GM19438 (cell line): ENCODE measurements at regions not wholly inside any gene's neighbourhood (a gene's known extent, or its start where the extent isn't known, plus 50 kb on each side); places are given as distances from the start of the nearest gene placed in this dataset.

ENCODE experiments used
- ATAC-seq: cut with Tn5 transposase; IDR thresholded peaks from one replicate; pipeline ENCODE4 v1.9.1; 2021; ENCODE audit warnings: low read depth; ENCODE audit not compliant: unreplicated experiment

DNA sequence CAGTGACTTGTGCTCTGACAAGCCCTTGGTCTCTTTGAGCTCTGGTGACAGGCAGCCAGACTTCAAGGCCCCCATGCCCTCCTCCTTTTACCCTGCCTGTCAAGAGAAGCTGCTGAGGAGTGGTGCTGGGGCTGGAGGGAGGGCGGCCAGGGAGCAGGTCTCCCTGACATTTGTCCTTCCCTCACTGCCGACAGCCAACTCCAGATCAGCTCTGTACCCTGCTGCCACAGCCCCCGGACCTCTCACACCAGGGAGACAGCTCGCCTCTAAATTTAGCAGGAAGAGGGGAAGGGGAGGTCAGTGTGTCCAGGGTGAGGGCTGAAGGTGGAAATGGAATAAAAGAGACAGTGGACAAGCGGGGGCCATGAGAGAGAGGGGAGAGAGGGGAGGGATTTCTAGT is 155.8 kb downstream of the TDRD15 start:
- ATAC-seq: no peak

DNA sequence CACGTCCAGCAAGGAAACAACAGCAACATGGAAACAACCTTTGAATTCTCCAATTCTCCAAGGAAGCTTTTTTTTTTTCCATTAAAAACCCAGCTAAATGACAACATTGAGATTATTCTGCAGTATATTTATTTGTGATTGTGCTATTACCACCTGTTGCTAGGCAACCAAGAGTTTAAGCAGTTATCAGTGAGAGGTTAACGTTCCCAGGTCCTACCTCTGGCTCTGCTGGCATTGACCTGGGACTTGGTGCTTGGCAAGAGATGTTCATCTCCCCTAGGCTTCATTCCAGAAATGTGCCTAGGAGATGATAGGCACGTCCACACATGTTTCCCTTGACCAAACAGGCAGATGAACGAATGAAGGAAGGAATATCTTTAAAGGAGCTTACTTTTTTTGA is 157.0 kb downstream of the TDRD15 start:
- no peak for ATAC-seq

DNA sequence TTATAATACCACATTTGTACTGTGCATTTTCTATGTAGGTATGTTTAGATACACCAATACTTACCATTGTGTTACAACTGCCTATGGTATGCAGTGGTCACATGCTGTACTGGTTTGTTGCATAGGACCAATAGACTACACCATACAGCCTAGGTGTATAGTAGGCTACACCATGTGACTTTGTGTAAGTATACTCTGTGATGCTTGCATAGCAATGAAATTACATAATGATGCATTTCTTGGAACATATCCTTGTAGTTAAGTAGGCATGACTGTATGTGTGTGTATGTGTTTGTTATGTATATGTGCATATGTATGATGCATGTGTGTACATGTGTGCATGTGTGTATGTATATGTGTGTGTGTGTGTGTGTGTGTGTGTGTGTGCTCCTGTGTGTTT is 157.6 kb downstream of the TDRD15 start:
- ATAC-seq: no peak

DNA sequence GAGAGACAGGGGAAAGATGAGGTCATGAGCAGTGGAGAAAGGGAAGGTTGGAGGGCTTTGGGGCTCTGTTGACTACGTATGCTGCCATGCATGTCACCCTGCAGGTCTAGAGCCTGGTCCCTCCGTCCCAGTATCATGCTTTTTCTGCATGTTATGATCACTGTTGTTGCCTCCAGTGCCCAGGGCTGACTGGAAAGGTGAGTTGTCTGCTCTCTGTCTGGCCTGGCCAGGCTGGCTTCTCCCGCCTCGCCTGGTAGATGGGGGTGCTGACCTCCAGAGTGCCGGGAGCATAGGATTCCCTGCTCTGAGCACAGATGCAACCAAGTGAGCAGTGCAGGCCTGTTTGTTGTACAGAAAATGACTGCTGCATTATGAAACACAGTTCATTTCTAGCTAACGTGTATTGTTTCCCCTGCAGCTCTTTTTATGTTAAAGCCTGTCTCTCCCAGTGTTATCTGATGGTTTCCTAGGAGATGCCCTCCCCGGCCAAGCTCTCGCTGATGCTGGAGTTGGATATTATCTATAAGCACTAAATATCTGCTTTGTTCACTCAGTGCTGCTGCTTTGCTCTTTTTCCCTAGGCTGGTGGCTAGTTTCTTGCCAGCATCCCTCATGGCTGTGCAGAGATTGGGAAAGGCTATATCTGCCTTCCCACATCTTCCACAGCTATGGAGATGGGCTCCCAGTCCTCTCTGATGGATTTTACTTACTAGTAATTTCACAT is 158.2 kb downstream of the TDRD15 start:
- ATAC-seq: no peak

DNA sequence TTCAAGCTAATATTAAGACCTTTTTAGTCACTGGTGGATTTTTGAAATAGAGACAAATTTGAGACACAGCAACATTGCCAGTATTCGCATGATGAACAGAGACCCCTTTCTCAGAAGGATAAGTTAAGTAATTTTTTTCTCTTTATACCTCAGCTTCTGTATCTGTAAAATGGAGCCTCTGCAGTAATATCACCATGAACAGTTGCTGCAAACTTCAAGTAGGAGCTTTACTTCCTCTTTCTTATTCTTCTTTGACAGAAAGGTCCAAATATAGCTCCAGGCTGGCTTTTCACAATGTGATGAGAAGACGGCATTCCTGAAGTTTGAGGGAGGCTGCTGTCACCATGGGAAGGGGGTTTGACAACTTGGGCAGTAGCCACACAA is 158.7 kb downstream of the TDRD15 start:
- ATAC-seq: no peak

GRCh38 chr2:21288299-21288698 is 164.5 kb downstream of the TDRD15 start:
- ATAC-seq: no peak

- no peak for ATAC-seq
These were observed 165.2 kb downstream of the TDRD15 start for GRCh38 chr2:21288739-21289520.

DNA sequence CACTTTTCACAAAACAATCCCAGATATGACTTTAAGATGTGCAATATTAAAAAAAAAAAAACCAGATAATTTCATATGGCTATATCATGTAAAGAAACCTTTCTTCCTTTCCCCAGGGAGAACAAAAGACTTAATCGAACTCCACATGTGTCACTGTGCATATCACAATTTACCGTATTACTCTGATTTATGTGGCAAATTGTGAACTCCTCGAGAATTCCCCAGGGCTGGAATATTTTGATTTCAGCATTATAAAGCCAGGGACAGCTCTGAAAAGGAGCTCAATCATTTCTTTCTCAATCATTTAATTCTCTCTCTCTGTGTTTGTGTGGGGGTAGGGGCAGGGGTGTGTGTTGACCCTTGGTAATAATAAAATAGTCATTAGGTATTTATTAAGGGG is 165.8 kb downstream of the TDRD15 start:
- ATAC-seq: no peak

GRCh38 chr2:21289989-21290388 is 166.2 kb downstream of the TDRD15 start:
- no peak for ATAC-seq

DNA sequence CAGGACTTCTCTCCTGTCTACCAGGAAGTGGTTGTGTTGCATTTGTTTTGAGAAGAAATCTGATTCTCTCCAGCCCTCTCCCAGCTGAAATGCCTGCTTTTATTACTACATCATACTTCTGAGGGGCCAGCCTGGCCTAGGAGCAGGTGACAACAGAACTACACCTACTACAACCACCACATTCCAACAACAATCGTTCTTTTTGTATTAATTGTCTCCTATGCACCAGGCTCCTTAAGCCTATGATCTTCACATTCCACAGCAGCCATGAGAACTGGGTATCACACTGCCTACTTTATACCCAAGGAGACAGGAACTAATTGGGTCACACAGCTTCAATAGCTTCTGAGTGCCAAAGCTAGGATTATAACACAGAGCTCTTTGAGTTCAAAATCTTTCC is 167.7 kb downstream of the TDRD15 start:
- ATAC-seq: no peak

- no peak for ATAC-seq
These were observed 170.7 kb downstream of the TDRD15 start for GRCh38 chr2:21294446-21294845.

- no peak for ATAC-seq
These were observed 175.6 kb downstream of the TDRD15 start for GRCh38 chr2:21299411-21299810.

GRCh38 chr2:21301871-21302455 is 178.2 kb downstream of the TDRD15 start:
- ATAC-seq: no peak

- no peak for ATAC-seq
These were observed 180.1 kb downstream of the TDRD15 start for GRCh38 chr2:21303876-21304275.

- no peak for ATAC-seq
These were observed 181.8 kb downstream of the TDRD15 start for GRCh38 chr2:21305581-21305980.

GRCh38 chr2:21306235-21306634 is 182.5 kb downstream of the TDRD15 start:
- ATAC-seq: no peak

DNA sequence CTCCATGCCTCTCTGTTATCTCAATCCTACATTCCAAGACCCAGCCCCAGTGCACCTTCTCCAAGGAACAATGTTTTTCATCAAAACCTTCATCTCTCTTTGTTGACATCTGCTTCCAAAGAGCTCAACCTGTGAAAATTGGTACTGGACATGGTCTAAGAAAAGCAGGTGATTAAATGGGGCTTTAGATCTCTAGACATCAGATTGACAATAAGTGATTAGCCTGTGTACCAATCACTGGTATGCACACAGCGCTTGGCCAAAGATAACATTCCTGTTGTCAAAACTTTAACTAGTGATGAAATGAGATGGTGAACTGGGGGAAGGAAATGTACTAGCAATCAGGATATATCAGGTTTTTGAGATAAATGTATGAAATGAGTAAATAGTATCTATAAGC is 183.3 kb downstream of the TDRD15 start:
- no peak for ATAC-seq

DNA sequence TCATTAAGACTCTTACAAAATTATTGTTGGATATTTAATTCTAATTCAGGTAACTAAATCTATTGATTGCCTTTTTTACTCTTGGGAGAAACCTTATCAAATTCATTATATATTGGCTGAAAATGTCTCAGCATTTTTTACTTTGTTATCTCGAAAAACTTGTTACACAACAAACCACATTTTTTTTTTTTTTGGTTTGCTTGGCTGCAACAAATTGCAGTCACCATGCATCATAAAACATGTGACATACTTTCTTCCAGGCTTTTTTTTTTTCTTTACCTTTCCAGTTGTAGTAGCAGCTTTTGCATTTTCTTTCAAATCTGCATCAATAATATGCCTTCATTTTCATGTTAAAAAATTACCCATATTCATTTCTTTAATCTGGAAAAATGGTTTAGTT is 186.7 kb downstream of the TDRD15 start:
- ATAC-seq: no peak

DNA sequence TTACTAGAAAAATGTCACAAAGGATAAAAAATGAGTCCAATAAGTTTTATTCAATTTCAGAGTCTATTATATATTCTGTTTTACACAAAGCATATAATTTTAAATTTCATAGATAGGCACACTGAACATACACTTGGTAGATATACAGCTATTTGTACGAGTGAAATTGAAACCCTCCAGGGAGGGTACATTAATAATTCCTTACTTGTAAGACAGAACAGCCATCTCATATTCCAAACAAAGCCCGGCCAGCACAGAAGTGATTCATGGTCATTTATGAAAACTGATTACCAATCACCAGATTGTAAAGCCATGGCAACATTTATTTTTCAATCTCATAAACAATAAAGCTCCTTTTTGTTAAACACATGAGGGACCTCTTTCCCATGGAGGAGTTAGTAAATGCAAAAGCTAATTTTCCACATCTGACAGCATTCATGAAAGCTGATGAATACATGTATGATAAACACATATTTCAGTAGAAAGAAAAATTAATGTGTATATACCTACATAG is 190.6 kb downstream of the TDRD15 start:
- ATAC-seq: no peak

DNA sequence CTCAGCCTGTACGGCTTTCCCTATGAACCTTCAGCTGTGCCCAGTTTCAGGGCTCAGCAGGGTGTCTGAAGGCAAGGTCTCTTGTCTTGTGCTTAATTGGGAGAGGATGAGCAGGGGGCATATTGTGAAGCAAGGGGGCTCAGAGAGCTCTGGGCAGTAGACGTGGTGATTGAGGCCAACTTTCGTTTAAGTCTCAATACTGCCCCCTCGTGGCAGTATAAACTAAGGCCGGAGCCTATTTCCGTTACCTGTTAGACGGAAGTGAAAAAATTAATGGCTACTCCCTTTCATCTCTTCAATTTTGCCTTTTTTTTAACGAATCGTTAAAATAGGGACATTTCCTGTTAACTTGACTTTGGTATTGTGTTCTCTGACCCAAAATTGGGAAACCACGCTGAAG is 193.4 kb downstream of the TDRD15 start:
- ATAC-seq: peak; percentile 85

GRCh38 chr2:21318263-21318662 is 194.5 kb downstream of the TDRD15 start:
- no peak for ATAC-seq

DNA sequence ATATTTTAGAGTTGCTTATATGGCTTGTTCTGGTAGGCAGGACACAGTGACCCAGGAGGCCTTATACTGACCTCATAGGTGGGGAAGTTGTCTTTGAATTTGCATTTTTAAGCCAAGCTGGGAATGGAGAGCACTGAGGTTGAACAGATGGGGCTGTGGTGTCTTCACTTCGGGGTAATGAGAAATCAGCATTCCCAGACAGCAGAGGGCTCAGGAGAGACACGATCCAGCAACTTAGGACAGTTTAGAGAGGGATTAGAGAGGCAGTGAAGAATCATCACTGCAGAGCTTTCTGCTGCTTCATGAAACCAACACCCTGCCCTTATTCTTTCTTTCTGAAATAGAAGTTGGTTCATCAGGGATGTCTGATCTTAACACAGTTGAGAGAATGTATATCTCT is 202.4 kb downstream of the TDRD15 start:
- no peak for ATAC-seq
